K562 (cell line): ENCODE measurements at regions not wholly inside any gene's neighbourhood (a gene's known extent, or its start where the extent isn't known, plus 50 kb on each side); places are given as distances from the start of the nearest gene placed in this dataset.
"Not testable (repeated sequence)": the region's sequence is repeated elsewhere in the genome, so short reads cannot be mapped to it uniquely, and the experiment has no call there.

Experiments
- CREB3 ChIP-seq: fragments of 450-650 bp; conservative IDR thresholded peaks from 2 replicates; pipeline ENCODE4 v1.6.1; 2016; ENCODE audit warnings: missing genetic modification characterization, low read depth, mild to moderate bottlenecking, missing compliant biosample characterization, moderate library complexity
- IRF2 ChIP-seq: sonication (generic); formaldehyde crosslinking; IDR thresholded peaks from 2 replicates; pipeline ENCODE4 v1.8.1; 2022; ENCODE audit warnings: mild to moderate bottlenecking, missing genetic modification reagents
- POLR2A ChIP-seq: fragments of 450-650 bp; conservative IDR thresholded peaks from 2 replicates; pipeline ENCODE4 v1.6.1; 2016
- TBP ChIP-seq: optimal IDR thresholded peaks from 2 replicates; pipeline ENCODE3; 2011; ENCODE audit warnings: low read depth, low read length, improper control_type of control experiment
- TCF7 ChIP-seq: sonication (generic); IDR thresholded peaks from 2 replicates; pipeline ENCODE4 v1.6.1; 2016; ENCODE audit warnings: antibody characterized with exemption, borderline replicate concordance
- TGIF2 ChIP-seq: sonication (generic); formaldehyde crosslinking; IDR thresholded peaks from 2 replicates; pipeline ENCODE4 v1.8.1; 2022; ENCODE audit warnings: mild to moderate bottlenecking, missing genetic modification reagents, moderate library complexity
- U2AF1 ChIP-seq: fragments of 200-400 bp; formaldehyde crosslinking; optimal IDR thresholded peaks from 2 replicates; pipeline ENCODE3; 2017; ENCODE audit warnings: mild to moderate bottlenecking, low read depth, low read length, moderate library complexity
- ZNF263 ChIP-seq: sonication (generic); formaldehyde crosslinking; IDR thresholded peaks from 2 replicates; pipeline ENCODE4 v1.8.0; 2022; ENCODE audit warnings: mild to moderate bottlenecking, missing genetic modification reagents, borderline replicate concordance
- ZNF384 ChIP-seq: IDR thresholded peaks from 2 replicates; pipeline ENCODE4 v1.6.1; 2012; ENCODE audit warnings: low read depth, low read length, improper control_type of control experiment

GRCh38 chr2:240194341-240194762 lies 53.9 kb upstream of the OTOS start:
- TF ChIP-seq IRF2 (CRISPR knock-in tag); ZNF263 (CRISPR knock-in tag); TGIF2; TBP; CREB3 (tag); POLR2A; U2AF1; ZNF384; TCF7: not testable (repeated sequence)
